Trophoblast cell (in vitro differentiated cells and primary cell): ENCODE measurements at regions not wholly inside any gene's neighbourhood (a gene's known extent, or its start where the extent isn't known, plus 50 kb on each side); places are given as distances from the start of the nearest gene placed in this dataset.

ENCODE experiments used
- DNase-seq, 2 donors: peaks; one replicate each; pipeline ENCODE4 v3.0.0-alpha.2; 2016
- H2AFZ ChIP-seq: 2 replicates; pipeline ENCODE4 v1.6.1; 2013; ENCODE audit warnings: low read length, moderate library complexity, mild to moderate bottlenecking; ENCODE audit not compliant: insufficient read depth, poor library complexity
- H2AK5ac ChIP-seq: 2 replicates; pipeline ENCODE4 v1.6.1; 2013; ENCODE audit warnings: mild to moderate bottlenecking, low read length
- H2BK120ac ChIP-seq: 2 replicates; pipeline ENCODE4 v1.6.1; 2013; ENCODE audit warnings: low read length, mild to moderate bottlenecking, moderate library complexity; ENCODE audit not compliant: insufficient read depth, poor library complexity
- H2BK12ac ChIP-seq: 2 replicates; pipeline ENCODE4 v1.6.1; 2013; ENCODE audit warnings: mild to moderate bottlenecking, low read length, moderate library complexity
- H2BK5ac ChIP-seq: 2 replicates; pipeline ENCODE4 v1.6.1; 2013; ENCODE audit warnings: low read length, low read depth, moderate library complexity, mild to moderate bottlenecking; ENCODE audit not compliant: poor library complexity
- H3K14ac ChIP-seq: 2 replicates; pipeline ENCODE4 v1.6.1; 2013; ENCODE audit warnings: mild to moderate bottlenecking, low read length
- H3K18ac ChIP-seq: 2 replicates; pipeline ENCODE4 v1.6.1; 2013; ENCODE audit warnings: mild to moderate bottlenecking, low read length
- H3K23ac ChIP-seq: 2 replicates; pipeline ENCODE4 v1.6.1; 2013; ENCODE audit warnings: low read length
- H3K27ac ChIP-seq: 2 replicates; pipeline ENCODE4 v1.5.1; 2013; ENCODE audit warnings: low read depth, mild to moderate bottlenecking, inconsistent platforms, low read length, moderate library complexity
- H3K27me3 ChIP-seq: 2 replicates; pipeline ENCODE4 v1.6.1; 2013; ENCODE audit warnings: inconsistent platforms, mild to moderate bottlenecking, low read length, moderate library complexity; ENCODE audit not compliant: insufficient read depth
- H3K36me3 ChIP-seq, 2 experiments: 1 replicate in 1 of 2; 2 replicates in 1 of 2; pipeline ENCODE4 v1.6.1; 2013; ENCODE audit warnings: low read length in 2 of 2, mild to moderate bottlenecking in 2 of 2, moderate library complexity in 1 of 2; ENCODE audit not compliant: insufficient read depth in 2 of 2, control insufficient read depth in 1 of 2
- H3K4ac ChIP-seq: 2 replicates; pipeline ENCODE4 v1.6.1; 2013; ENCODE audit warnings: low read depth, mild to moderate bottlenecking, low read length, moderate library complexity
- H3K4me1 ChIP-seq, 2 experiments: 1 replicate in 1 of 2; 2 replicates in 1 of 2; pipeline ENCODE4 v1.6.1; 2013; ENCODE audit warnings: low read length in 2 of 2, mild to moderate bottlenecking in 2 of 2, moderate library complexity in 1 of 2; ENCODE audit not compliant: insufficient read depth in 2 of 2, control insufficient read depth in 1 of 2
- H3K4me2 ChIP-seq: 2 replicates; pipeline ENCODE4 v1.6.1; 2013; ENCODE audit warnings: inconsistent platforms, mild to moderate bottlenecking, low read length, moderate library complexity
- H3K4me3 ChIP-seq: 2 replicates; pipeline ENCODE4 v1.5.1; 2013; ENCODE audit warnings: mild to moderate bottlenecking, low read depth, low read length, inconsistent platforms
- H3K79me1 ChIP-seq: one replicate; pipeline ENCODE4 v1.6.1; 2013; ENCODE audit warnings: low read length
- H3K79me2 ChIP-seq: 2 replicates; pipeline ENCODE4 v1.6.1; 2013; ENCODE audit warnings: low read length, mild to moderate bottlenecking; ENCODE audit not compliant: control insufficient read depth, insufficient read depth, poor library complexity
- H3K9ac ChIP-seq: 2 replicates; pipeline ENCODE4 v1.6.1; 2013; ENCODE audit warnings: mild to moderate bottlenecking, low read length
- H3K9me3 ChIP-seq: 2 replicates; pipeline ENCODE4 v1.6.1; 2013; ENCODE audit warnings: low read depth, mild to moderate bottlenecking, control low read depth, inconsistent platforms, low read length; ENCODE audit not compliant: insufficient read depth
- H4K12ac ChIP-seq: 2 replicates; pipeline ENCODE4 v1.6.1; 2013; ENCODE audit warnings: low read depth, mild to moderate bottlenecking, low read length, moderate library complexity
- H4K8ac ChIP-seq: 2 replicates; pipeline ENCODE4 v1.6.1; 2013; ENCODE audit warnings: low read depth, mild to moderate bottlenecking, low read length, moderate library complexity
- H4K91ac ChIP-seq: one replicate; pipeline ENCODE4 v1.6.1; 2013; ENCODE audit warnings: low read depth, mild to moderate bottlenecking, low read length, moderate library complexity
- WGBS: extraction: QIAGEN DNeasy Blood & Tissue Kit; methylation state at CpG from one replicate; pipeline ENCODE4 v1.1.7; 2013; ENCODE audit warnings: missing lambda C conversion rate; ENCODE audit not compliant: insufficient read length, insufficient coverage; ENCODE audit errors: extremely low coverage; 5-methylcytosine and 5-hydroxymethylcytosine counted together

DNA sequence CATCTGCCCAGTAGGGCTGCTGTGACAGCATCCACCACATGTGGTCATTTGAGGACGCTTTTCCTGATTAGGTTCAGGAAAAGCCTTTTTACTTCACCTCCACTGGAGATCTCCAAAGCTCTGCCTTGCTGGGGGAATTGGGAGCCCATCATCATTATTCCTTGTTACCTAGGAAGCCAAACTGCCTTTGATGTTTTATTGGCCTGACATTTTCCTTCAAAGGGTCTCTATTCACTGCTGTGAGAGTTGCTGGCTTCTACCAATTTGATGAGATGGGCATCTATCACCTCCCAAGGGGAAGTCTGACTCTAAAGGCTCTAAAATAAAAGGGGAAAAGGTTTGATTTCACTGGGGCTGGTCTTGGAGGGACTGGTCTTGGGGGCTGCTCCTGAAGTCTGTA, 678.6 kb downstream of the PTPRU start:
- Histone ChIP-seq H4K8ac (no peak overlapping the region), H3K9ac (no peak overlapping the region), H2AFZ (no peak overlapping the region), H4K91ac (no peak overlapping the region), H2AK5ac (no peak overlapping the region), H3K4me2 (no peak overlapping the region), H3K79me2 (no peaks in the 10 kb centered on the region), H2BK12ac (no peak overlapping the region), H2BK120ac (no peak overlapping the region), H3K4me3 (no peak overlapping the region), H3K27ac (no peak overlapping the region), H3K23ac (no peak overlapping the region), H3K4ac (no peak overlapping the region), H3K79me1 (no peaks in the 10 kb centered on the region), H3K9me3 (no peaks in the 10 kb centered on the region), H3K18ac (no peak overlapping the region), H3K27me3 (no peaks in the 10 kb centered on the region), H3K36me3 (no peaks in the 10 kb centered on the region), H3K4me1 (no peaks in the 10 kb centered on the region), H4K12ac (no peak overlapping the region), H3K14ac (no peak overlapping the region), H2BK5ac (no peak overlapping the region)
- no CpG with 5 or more reads among the region's 1 CpG for WGBS
- DNase-seq: no peak

DNA sequence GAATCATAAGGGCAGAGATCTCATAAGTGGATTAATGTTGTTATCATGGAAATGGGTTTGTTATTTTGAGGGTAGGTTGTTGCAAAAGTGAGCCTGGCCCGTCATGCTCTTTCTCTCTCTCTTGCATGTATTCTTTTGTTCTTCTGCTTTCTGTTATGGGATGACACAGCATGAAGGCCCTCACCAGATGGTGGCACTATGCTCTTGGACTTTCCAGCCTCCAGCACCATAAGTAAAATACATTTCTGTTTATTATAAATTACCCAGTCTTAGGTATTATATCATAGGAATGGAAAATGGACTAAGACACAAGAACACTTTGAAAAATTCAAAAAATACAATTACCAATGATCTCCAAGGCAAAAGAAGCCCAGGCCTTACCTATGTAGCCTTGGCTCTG, 676.1 kb downstream of the PTPRU start:
- Histone ChIP-seq H2AK5ac (no peak overlapping the region), H4K91ac (no peak overlapping the region), H3K4me1 (no peaks in the 10 kb centered on the region), H4K8ac (no peak overlapping the region), H3K79me2 (no peaks in the 10 kb centered on the region), H3K36me3 (no peaks in the 10 kb centered on the region), H2AFZ (no peak overlapping the region), H3K14ac (no peak overlapping the region), H3K18ac (no peak overlapping the region), H2BK12ac (no peak overlapping the region), H3K9me3 (no peaks in the 10 kb centered on the region), H3K4me2 (no peak overlapping the region), H2BK5ac (no peak overlapping the region), H3K23ac (no peak overlapping the region), H2BK120ac (no peak overlapping the region), H3K9ac (no peak overlapping the region), H4K12ac (no peak overlapping the region), H3K27ac (no peak overlapping the region), H3K79me1 (no peaks in the 10 kb centered on the region), H3K4ac (no peak overlapping the region), H3K27me3 (no peaks in the 10 kb centered on the region), H3K4me3 (no peak overlapping the region)
- WGBS: no CpG with 5 or more reads among the region's 1 CpG
- peak in 1 of 2 donors; percentile 23 for DNase-seq

DNA sequence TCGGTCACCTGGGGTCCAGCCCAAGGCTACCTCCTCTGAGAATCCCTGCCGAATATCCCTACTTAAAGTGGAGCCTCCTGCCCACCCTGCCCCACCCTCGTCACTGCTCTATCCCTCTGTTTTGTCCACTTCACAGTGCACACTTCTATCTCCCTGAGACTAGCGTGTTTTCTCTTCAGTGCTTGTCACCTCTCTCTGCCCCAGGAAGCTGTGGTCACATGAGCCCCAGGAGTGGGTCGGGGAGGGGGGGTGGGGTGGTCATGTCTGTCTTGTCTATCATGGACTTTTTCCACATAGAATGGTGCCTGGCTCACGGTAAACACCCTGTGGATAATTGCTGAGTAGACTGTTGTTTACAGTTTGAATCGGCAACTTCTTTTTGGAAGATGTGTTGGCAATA, 673.6 kb downstream of the PTPRU start:
- H2BK5ac ChIP-seq: no peak overlapping the region
- H4K8ac ChIP-seq: no peak overlapping the region
- no peaks in the 10 kb centered on the region for H3K79me1 ChIP-seq
- no peak overlapping the region for H3K27ac ChIP-seq
- H2AFZ ChIP-seq: no peak overlapping the region
- no peak for DNase-seq
- no peak overlapping the region for H3K4me2 ChIP-seq
- no peak overlapping the region for H4K12ac ChIP-seq
- H4K91ac ChIP-seq: no peak overlapping the region
- H3K79me2 ChIP-seq: no peaks in the 10 kb centered on the region
- H3K23ac ChIP-seq: no peak overlapping the region
- no peaks in the 10 kb centered on the region for H3K36me3 ChIP-seq
- H3K9me3 ChIP-seq: no peaks in the 10 kb centered on the region
- H2BK12ac ChIP-seq: no peak overlapping the region
- no peak overlapping the region for H3K9ac ChIP-seq
- no peak overlapping the region for H2AK5ac ChIP-seq
- H3K4ac ChIP-seq: no peak overlapping the region
- WGBS: no CpG with 5 or more reads among the region's 7 CpGs
- no peak overlapping the region for H3K4me3 ChIP-seq
- no peak overlapping the region for H3K14ac ChIP-seq
- no peaks in the 10 kb centered on the region for H3K27me3 ChIP-seq
- no peak overlapping the region for H3K18ac ChIP-seq
- H2BK120ac ChIP-seq: no peak overlapping the region
- no peaks in the 10 kb centered on the region for H3K4me1 ChIP-seq

DNA sequence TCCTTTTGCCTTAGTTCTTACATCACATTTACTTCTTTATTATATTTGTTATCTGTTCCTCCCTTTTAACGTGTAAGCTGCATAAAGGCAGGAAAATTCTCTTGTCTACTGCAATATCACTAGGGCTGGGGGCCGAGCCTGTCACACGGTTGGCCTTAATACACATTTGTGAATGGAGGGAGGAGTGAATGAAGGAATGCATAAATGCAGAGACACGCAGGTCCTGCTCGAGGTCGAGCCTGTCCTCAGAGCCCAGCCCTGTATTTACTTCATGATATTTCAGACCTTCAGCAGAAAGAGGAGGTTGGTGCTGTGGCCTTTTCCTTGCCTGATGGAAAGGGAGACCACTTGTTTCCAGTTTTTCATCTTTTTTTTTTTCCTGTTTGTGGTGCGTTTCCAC, 671.3 kb downstream of the PTPRU start:
- no peak overlapping the region for H3K14ac ChIP-seq
- H2BK12ac ChIP-seq: no peak overlapping the region
- H3K79me2 ChIP-seq: no peaks in the 10 kb centered on the region
- H2BK5ac ChIP-seq: no peak overlapping the region
- H3K9me3 ChIP-seq: no peaks in the 10 kb centered on the region
- no peak overlapping the region for H4K8ac ChIP-seq
- H3K27me3 ChIP-seq: no peaks in the 10 kb centered on the region
- no peaks in the 10 kb centered on the region for H3K4me1 ChIP-seq
- no peak overlapping the region for H3K27ac ChIP-seq
- no peak overlapping the region for H3K4me2 ChIP-seq
- DNase-seq: no peak
- H3K79me1 ChIP-seq: no peaks in the 10 kb centered on the region
- no peak overlapping the region for H3K23ac ChIP-seq
- H2AFZ ChIP-seq: no peak overlapping the region
- H3K4ac ChIP-seq: no peak overlapping the region
- H3K9ac ChIP-seq: no peak overlapping the region
- WGBS: no CpG with 5 or more reads among the region's 7 CpGs
- no peak overlapping the region for H4K91ac ChIP-seq
- H3K4me3 ChIP-seq: no peak overlapping the region
- no peak overlapping the region for H4K12ac ChIP-seq
- H3K18ac ChIP-seq: no peak overlapping the region
- H2AK5ac ChIP-seq: no peak overlapping the region
- no peaks in the 10 kb centered on the region for H3K36me3 ChIP-seq
- H2BK120ac ChIP-seq: no peak overlapping the region
